Esophagus muscularis mucosa (tissue), 3 donors: ENCODE measurements at regions not wholly inside any gene's neighbourhood (a gene's known extent, or its start where the extent isn't known, plus 50 kb on each side); places are given as distances from the start of the nearest gene placed in this dataset.
"Not testable (repeated sequence)": the region's sequence is repeated elsewhere in the genome, so short reads cannot be mapped to it uniquely, and the experiment has no call there.

ENCODE experiments used
- POLR2A ChIP-seq: fragments of 450-650 bp; IDR thresholded peaks from one replicate; pipeline ENCODE4 v1.6.1; 2017; ENCODE audit warnings: antibody characterized with exemption, moderate library complexity, mild to moderate bottlenecking, low read depth
- TF ChIP-seq, protein P1 (sequence below), 3 experiments: fragments of 200-600 bp in 2 of 3; fragments of 450-650 bp in 1 of 3; sonication (generic) in 2 of 3; IDR thresholded peaks; one replicate each; pipeline ENCODE4 v1.5.1; 2017 to 2019; ENCODE audit warnings: antibody characterized with exemption in 3 of 3, mild to moderate bottlenecking in 2 of 3, moderate library complexity in 1 of 3

DNA sequence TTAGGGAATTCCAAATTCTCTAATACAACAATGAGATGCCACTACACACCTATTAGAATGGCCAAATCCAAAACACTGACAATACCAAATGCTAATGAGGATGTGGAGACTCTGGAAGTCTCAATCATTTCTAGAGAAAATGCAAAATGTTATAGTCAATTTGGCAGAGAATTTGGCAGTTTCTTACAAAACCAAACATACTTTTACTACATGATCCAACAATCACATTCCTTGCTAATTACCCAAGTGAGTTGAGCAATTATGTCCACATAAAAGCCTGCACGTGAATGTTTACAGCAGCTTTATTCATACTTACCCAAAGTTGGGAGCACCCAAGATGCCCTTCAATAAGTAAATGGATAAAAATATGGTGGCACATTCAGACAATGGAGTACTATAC, 278.4 kb upstream of the TGFBR2 start:
- TF ChIP-seq POLR2A: not testable (repeated sequence)
- TF ChIP-seq, protein P1, sequence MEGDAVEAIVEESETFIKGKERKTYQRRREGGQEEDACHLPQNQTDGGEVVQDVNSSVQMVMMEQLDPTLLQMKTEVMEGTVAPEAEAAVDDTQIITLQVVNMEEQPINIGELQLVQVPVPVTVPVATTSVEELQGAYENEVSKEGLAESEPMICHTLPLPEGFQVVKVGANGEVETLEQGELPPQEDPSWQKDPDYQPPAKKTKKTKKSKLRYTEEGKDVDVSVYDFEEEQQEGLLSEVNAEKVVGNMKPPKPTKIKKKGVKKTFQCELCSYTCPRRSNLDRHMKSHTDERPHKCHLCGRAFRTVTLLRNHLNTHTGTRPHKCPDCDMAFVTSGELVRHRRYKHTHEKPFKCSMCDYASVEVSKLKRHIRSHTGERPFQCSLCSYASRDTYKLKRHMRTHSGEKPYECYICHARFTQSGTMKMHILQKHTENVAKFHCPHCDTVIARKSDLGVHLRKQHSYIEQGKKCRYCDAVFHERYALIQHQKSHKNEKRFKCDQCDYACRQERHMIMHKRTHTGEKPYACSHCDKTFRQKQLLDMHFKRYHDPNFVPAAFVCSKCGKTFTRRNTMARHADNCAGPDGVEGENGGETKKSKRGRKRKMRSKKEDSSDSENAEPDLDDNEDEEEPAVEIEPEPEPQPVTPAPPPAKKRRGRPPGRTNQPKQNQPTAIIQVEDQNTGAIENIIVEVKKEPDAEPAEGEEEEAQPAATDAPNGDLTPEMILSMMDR (IDR thresholded peaks at IDR 0.05): not testable (repeated sequence)
